Neural cell (in vitro differentiated cells): ENCODE measurements at regions not wholly inside any gene's neighbourhood (a gene's known extent, or its start where the extent isn't known, plus 50 kb on each side); places are given as distances from the start of the nearest gene placed in this dataset.

Source experiments
- H2AFZ ChIP-seq: fragments of 200-600, 300-800 bp; sonication (generic), shearing (Covaris generic); 2 replicates; pipeline ENCODE4 v1.6.0; 2014; ENCODE audit warnings: low read depth, mild to moderate bottlenecking, antibody characterized with exemption, low read length, moderate library complexity
- H3F3A ChIP-seq: fragments of 200-600 bp; shearing (Covaris generic); 2 replicates; pipeline ENCODE4 v1.6.1; 2016; ENCODE audit warnings: mild to moderate bottlenecking, moderate library complexity, mixed read lengths, antibody characterized with exemption, low read length; ENCODE audit not compliant: insufficient read depth, poor library complexity, severe bottlenecking
- H3K27ac ChIP-seq: fragments of 200-600, 300-800 bp; sonication (generic), shearing (Covaris generic); 2 replicates; pipeline ENCODE4 v1.5.1; 2014; ENCODE audit warnings: mild to moderate bottlenecking, low read length, moderate library complexity
- H3K27me3 ChIP-seq: fragments of 300-800, 200-600 bp; sonication (generic), shearing (Covaris generic); 2 replicates; pipeline ENCODE4 v1.6.0; 2014; ENCODE audit warnings: mild to moderate bottlenecking, low read depth, low read length, moderate library complexity; ENCODE audit not compliant: insufficient read depth
- H3K36me3 ChIP-seq: fragments of 300-800, 200-600 bp; sonication (generic), shearing (Covaris generic); 2 replicates; pipeline ENCODE4 v1.5.1; 2014; ENCODE audit warnings: mild to moderate bottlenecking, antibody characterized with exemption, low read length, moderate library complexity; ENCODE audit not compliant: insufficient read depth
- H3K4me2 ChIP-seq: fragments of 300-800, 200-600 bp; sonication (generic), shearing (Covaris generic); 2 replicates; pipeline ENCODE4 v1.6.0; 2014; ENCODE audit warnings: mild to moderate bottlenecking, low read length
- H3K4me3 ChIP-seq: fragments of 300-800, 200-600 bp; sonication (generic), shearing (Covaris generic); 2 replicates; pipeline ENCODE4 v1.5.1; 2014; ENCODE audit warnings: mild to moderate bottlenecking, low read length, moderate library complexity
- H3K79me2 ChIP-seq: fragments of 200-600 bp; shearing (Covaris generic); replicated peaks from 2 replicates; pipeline ENCODE4 v1.6.0; 2014; ENCODE audit warnings: mild to moderate bottlenecking, low read length, moderate library complexity; ENCODE audit not compliant: insufficient read depth
- H3K9ac ChIP-seq: fragments of 300-800, 200-600 bp; sonication (generic), shearing (Covaris generic); 2 replicates; pipeline ENCODE4 v1.6.1; 2016; ENCODE audit warnings: mild to moderate bottlenecking, low read length, mixed read lengths
- H3K9me2 ChIP-seq: fragments of 200-600 bp; shearing (Covaris generic); 2 replicates; pipeline ENCODE4 v1.6.1; 2016; ENCODE audit warnings: mild to moderate bottlenecking, low read length, mixed read lengths; ENCODE audit not compliant: insufficient read depth
- H3K9me3 ChIP-seq: fragments of 200-600, 300-800 bp; sonication (generic), shearing (Covaris generic); 2 replicates; pipeline ENCODE4 v1.6.1; 2016; ENCODE audit warnings: mild to moderate bottlenecking, mixed run types, low read length, moderate library complexity, mixed read lengths
- H4K20me1 ChIP-seq: fragments of 200-600 bp; shearing (Covaris generic); 2 replicates; pipeline ENCODE4 v1.6.1; 2016; ENCODE audit warnings: mild to moderate bottlenecking, mixed run types; ENCODE audit not compliant: insufficient read depth
- CTCF ChIP-seq: fragments of 450-650 bp; IDR thresholded peaks from 2 replicates; pipeline ENCODE4 v1.5.1; 2014; ENCODE audit warnings: antibody characterized with exemption, mild to moderate bottlenecking, moderate library complexity; ENCODE audit not compliant: poor library complexity, severe bottlenecking
- EP300 ChIP-seq: fragments of 450-650 bp; conservative IDR thresholded peaks from 2 replicates; pipeline ENCODE4 v1.6.1; 2014; ENCODE audit warnings: antibody characterized with exemption, mild to moderate bottlenecking, moderate library complexity; ENCODE audit not compliant: poor library complexity, severe bottlenecking
- EZH2 ChIP-seq: fragments of 200-600, 300-800 bp; shearing (Covaris generic), sonication (generic); IDR thresholded peaks from 2 replicates; pipeline ENCODE4 v1.6.1; 2014; ENCODE audit warnings: antibody characterized with exemption, low read length, borderline replicate concordance, mild to moderate bottlenecking; ENCODE audit not compliant: insufficient read depth, poor library complexity, severe bottlenecking
- MXI1 ChIP-seq: fragments of 450-650 bp; conservative IDR thresholded peaks from 2 replicates; pipeline ENCODE4 v1.6.1; 2014; ENCODE audit warnings: antibody characterized with exemption, mild to moderate bottlenecking; ENCODE audit not compliant: poor library complexity, severe bottlenecking
- POLR2AphosphoS5 ChIP-seq: IDR thresholded peaks from 2 replicates; pipeline ENCODE4 v1.6.1; 2012
- RAD21 ChIP-seq: fragments of 450-650 bp; conservative IDR thresholded peaks from 2 replicates; pipeline ENCODE4 v1.6.1; 2014; ENCODE audit warnings: antibody characterized with exemption, mild to moderate bottlenecking, moderate library complexity
- SMC3 ChIP-seq: fragments of 450-650 bp; conservative IDR thresholded peaks from 2 replicates; pipeline ENCODE4 v1.6.1; 2014; ENCODE audit warnings: antibody characterized with exemption, mild to moderate bottlenecking, moderate library complexity; ENCODE audit not compliant: poor library complexity
- TAF1 ChIP-seq: IDR thresholded peaks from 2 replicates; pipeline ENCODE4 v1.6.1; 2012; ENCODE audit warnings: low read depth
- TF ChIP-seq, protein P1 (sequence below): IDR thresholded peaks from 2 replicates; pipeline ENCODE4 v1.6.1; 2012; ENCODE audit warnings: borderline replicate concordance

GRCh38 chr4:64598066-64598465 lies 188.8 kb upstream of the TECRL start:
- Histone ChIP-seq H3K9me3 (no peaks in the 10 kb centered on the region), H3K79me2 (no peaks in the 10 kb centered on the region), H3K36me3 (no peaks in the 10 kb centered on the region), H3K4me2 (no peak overlapping the region), H2AFZ (no peak overlapping the region), H3K27ac (no peak overlapping the region), H3F3A (no peaks in the 10 kb centered on the region), H3K9me2 (no peaks in the 10 kb centered on the region), H4K20me1 (no peaks in the 10 kb centered on the region), H3K4me3 (no peak overlapping the region), H3K27me3 (no peaks in the 10 kb centered on the region), H3K9ac (no peak overlapping the region)
- TF ChIP-seq TAF1 (no peak), RAD21 (no peak), EZH2 (no peak), POLR2AphosphoS5 (no peak), SMC3 (no peak), EP300 (no peak), CTCF (no peak), MXI1 (no peak)
- TF ChIP-seq, protein P1, sequence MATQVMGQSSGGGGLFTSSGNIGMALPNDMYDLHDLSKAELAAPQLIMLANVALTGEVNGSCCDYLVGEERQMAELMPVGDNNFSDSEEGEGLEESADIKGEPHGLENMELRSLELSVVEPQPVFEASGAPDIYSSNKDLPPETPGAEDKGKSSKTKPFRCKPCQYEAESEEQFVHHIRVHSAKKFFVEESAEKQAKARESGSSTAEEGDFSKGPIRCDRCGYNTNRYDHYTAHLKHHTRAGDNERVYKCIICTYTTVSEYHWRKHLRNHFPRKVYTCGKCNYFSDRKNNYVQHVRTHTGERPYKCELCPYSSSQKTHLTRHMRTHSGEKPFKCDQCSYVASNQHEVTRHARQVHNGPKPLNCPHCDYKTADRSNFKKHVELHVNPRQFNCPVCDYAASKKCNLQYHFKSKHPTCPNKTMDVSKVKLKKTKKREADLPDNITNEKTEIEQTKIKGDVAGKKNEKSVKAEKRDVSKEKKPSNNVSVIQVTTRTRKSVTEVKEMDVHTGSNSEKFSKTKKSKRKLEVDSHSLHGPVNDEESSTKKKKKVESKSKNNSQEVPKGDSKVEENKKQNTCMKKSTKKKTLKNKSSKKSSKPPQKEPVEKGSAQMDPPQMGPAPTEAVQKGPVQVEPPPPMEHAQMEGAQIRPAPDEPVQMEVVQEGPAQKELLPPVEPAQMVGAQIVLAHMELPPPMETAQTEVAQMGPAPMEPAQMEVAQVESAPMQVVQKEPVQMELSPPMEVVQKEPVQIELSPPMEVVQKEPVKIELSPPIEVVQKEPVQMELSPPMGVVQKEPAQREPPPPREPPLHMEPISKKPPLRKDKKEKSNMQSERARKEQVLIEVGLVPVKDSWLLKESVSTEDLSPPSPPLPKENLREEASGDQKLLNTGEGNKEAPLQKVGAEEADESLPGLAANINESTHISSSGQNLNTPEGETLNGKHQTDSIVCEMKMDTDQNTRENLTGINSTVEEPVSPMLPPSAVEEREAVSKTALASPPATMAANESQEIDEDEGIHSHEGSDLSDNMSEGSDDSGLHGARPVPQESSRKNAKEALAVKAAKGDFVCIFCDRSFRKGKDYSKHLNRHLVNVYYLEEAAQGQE: no peak

GRCh38 chr4:64594723-64595122 lies 185.5 kb upstream of the TECRL start:
- Histone ChIP-seq H4K20me1 (no peaks in the 10 kb centered on the region), H3F3A (no peaks in the 10 kb centered on the region), H3K4me2 (no peak overlapping the region), H3K9ac (no peak overlapping the region), H3K4me3 (no peak overlapping the region), H3K36me3 (no peaks in the 10 kb centered on the region), H2AFZ (no peak overlapping the region), H3K9me2 (no peaks in the 10 kb centered on the region), H3K27me3 (no peaks in the 10 kb centered on the region), H3K27ac (no peak overlapping the region), H3K79me2 (no peaks in the 10 kb centered on the region), H3K9me3 (no peaks in the 10 kb centered on the region)
- no peak for TF ChIP-seq EZH2
- TF ChIP-seq MXI1: no peak
- TF ChIP-seq, protein P1: no peak
- no peak for TF ChIP-seq SMC3
- no peak for TF ChIP-seq RAD21
- no peak for TF ChIP-seq POLR2AphosphoS5
- no peak for TF ChIP-seq CTCF
- TF ChIP-seq TAF1: no peak
- no peak for TF ChIP-seq EP300
